K562 (cell line): ENCODE measurements at regions not wholly inside any gene's neighbourhood (a gene's known extent, or its start where the extent isn't known, plus 50 kb on each side); places are given as distances from the start of the nearest gene placed in this dataset.

Experiments used
- CBFA2T3 ChIP-seq: fragments of 450-650 bp; IDR thresholded peaks from 2 replicates; pipeline ENCODE4 v1.6.1; 2017
- HSF4 ChIP-seq: fragments of 250-450 bp; sonication (Bioruptor Pico); IDR thresholded peaks from 2 replicates; pipeline ENCODE4 v2.1.2; 2022; ENCODE audit warnings: mild to moderate bottlenecking, moderate library complexity, borderline replicate concordance
- KHSRP ChIP-seq: fragments of 450-650 bp; IDR thresholded peaks from 2 replicates; pipeline ENCODE4 v1.6.1; 2017
- PHF8 ChIP-seq: fragments of 200-600 bp; sonication (generic); IDR thresholded peaks from 2 replicates; pipeline ENCODE4 v1.6.1; 2012; ENCODE audit warnings: mixed run types, mild to moderate bottlenecking, inconsistent platforms, low read length, moderate library complexity, borderline replicate concordance
- RBM25 ChIP-seq: fragments of 200-400 bp; formaldehyde crosslinking; IDR thresholded peaks from 2 replicates; pipeline ENCODE4 v1.6.1; 2018; ENCODE audit warnings: low read length, low read depth, moderate library complexity; ENCODE audit not compliant: severe bottlenecking
- TCF3 ChIP-seq: sonication (generic); formaldehyde crosslinking; IDR thresholded peaks from 2 replicates; pipeline ENCODE4 v1.4.0; 2020; ENCODE audit warnings: mild to moderate bottlenecking, missing genetic modification reagents
- ZBTB8A ChIP-seq: fragments of 450-650 bp; IDR thresholded peaks from 2 replicates; pipeline ENCODE4 v1.6.1; 2018; ENCODE audit warnings: mild to moderate bottlenecking, moderate library complexity; ENCODE audit not compliant: partially characterized antibody
- ZNF23 ChIP-seq: fragments of 250-450 bp; sonication (Bioruptor Pico); IDR thresholded peaks from 2 replicates; pipeline ENCODE4 v1.4.0; 2020; ENCODE audit warnings: mild to moderate bottlenecking
- ZNF311 ChIP-seq: fragments of 250-450 bp; sonication (Bioruptor Pico); IDR thresholded peaks from 2 replicates; pipeline ENCODE4 v1.4.0; 2020; ENCODE audit warnings: mild to moderate bottlenecking, moderate library complexity
- ZNF408 ChIP-seq: fragments of 250-450 bp; sonication (Bioruptor Pico); IDR thresholded peaks from 2 replicates; pipeline ENCODE4 v1.4.0; 2020; ENCODE audit warnings: low read depth, mild to moderate bottlenecking, moderate library complexity
- TF ChIP-seq, protein P1 (sequence below), 2 experiments: fragments of 250-450 bp in 1 of 2; fragments of 450-650 bp in 1 of 2; sonication (Bioruptor Pico) in 1 of 2; IDR thresholded peaks; 2 replicates each; pipeline versions ENCODE4 v1.6.1 to v1.8.0; 2016 to 2021; ENCODE audit warnings: mild to moderate bottlenecking in 2 of 2, moderate library complexity in 2 of 2, missing compliant biosample characterization in 1 of 2, missing genetic modification characterization in 1 of 2

DNA sequence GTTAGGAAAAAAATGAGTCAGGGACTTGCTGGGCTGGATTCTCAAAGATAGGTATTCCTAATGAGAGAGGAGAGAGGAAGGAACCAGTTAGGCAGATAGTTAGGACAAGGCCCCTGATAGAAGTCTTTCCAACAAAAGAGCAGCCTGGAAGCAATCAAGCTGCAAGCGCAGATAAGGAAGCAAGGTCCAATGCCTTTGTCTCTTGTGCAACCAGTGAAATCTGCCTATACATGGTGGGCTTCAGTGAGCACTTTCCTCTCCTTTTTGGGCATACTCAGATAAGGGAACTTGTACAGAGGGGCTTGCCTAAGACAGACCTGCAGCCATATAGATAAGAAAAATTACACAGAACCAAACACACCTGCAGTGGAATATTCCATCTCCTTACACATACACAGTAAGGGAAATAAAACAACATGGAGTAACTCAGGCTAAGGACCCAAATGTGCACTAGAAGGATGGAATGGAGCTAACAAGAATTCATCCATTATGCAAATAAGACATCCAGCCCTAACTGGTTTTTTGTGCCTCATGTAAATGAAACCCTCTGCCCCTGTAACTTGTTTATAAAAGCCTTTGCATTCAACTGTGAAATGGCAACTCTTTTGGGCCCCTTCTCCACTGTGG, 68.8 kb downstream of the PCDH18 start (continued):
- peak; percentile 27; the same call in 1 of the 2 replicates for TF ChIP-seq TCF3 (CRISPR knock-in tag)
- peak; percentile 90; the same call in 1 of the 2 replicates for TF ChIP-seq HSF4
- TF ChIP-seq ZNF311 (CRISPR knock-in tag), result peak; percentile 87
- TF ChIP-seq RBM25, result no peak
- no peak for TF ChIP-seq ZBTB8A
- TF ChIP-seq ZNF23 (CRISPR knock-in tag), result 0 out of 2 replicates have a peak, but pooled peaks have one; percentile 13
- peak; percentile 13; the same call in 1 of the 2 replicates for TF ChIP-seq CBFA2T3
- TF ChIP-seq, protein P1, sequence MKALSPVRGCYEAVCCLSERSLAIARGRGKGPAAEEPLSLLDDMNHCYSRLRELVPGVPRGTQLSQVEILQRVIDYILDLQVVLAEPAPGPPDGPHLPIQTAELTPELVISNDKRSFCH (CRISPR knock-in tag; IDR thresholded peaks at IDR 0.05), result no peak
- TF ChIP-seq, protein P1 (tag; IDR thresholded peaks at IDR 0.05), result peak; percentile 96
- TF ChIP-seq KHSRP, result no peak
- TF ChIP-seq ZNF408 (CRISPR knock-in tag), result no peak
- no peak for TF ChIP-seq PHF8
